Stimulated activated CD4-positive, alpha-beta T cell treated with anti-CD3 and anti-CD28 coated beads, Interleukin-2, amount 100 ng/mL, for 24 hours (primary cell): ENCODE measurements at regions not wholly inside any gene's neighbourhood (a gene's known extent, or its start where the extent isn't known, plus 50 kb on each side); places are given as distances from the start of the nearest gene placed in this dataset.

Experiments
- DNase-seq, 2 donors: peaks; one replicate each; pipeline ENCODE4 v3.0.0-alpha.2; 2020

DNA sequence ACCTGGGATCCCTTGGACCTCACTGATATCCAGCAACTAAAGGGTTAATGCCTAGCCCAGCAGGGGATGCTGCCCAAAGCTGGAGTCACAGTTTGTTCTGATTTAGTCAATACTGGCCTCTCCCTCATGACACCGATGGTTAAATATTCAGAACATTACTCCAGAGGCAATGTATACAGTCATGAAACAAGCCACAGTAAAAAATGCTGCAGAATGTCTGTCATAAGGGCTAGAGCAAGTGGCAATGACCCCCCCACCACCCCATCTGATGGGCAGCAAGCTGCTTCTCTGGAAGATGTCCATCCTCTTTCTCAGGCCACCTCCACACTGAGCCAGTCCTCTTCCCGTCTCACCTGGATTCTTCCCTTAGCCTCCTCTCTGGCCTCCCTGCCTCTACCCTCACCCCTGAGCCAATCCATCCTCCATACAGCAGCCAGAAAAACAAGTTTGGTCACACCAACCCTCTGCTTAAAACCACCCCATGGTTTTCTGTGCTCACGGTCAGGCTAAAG is 99.0 kb upstream of the KCNG1 start:
- DNase-seq = no peak

DNA sequence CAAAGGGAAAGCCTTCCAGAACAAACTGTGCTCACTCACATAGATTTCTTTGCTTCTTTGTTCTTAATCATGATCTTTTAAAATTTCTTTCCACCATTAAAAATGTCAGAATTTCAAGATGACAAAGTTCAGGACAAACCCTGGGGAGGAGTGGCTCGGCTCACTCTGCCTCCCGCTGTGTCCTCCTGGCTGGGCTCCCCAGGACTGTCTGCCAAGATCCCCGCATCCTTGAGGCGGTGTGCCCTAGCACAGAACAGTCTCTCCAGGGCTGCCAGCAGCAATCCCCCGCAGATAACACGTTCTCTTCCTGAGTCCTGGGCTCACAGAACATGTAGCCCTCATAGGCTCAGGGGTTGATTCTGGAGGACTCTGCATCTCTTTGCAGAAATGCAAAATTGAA is 98.4 kb upstream of the KCNG1 start:
- DNase-seq = no peak

- no peak for DNase-seq
Measured at GRCh38 chr20:51120868-51121267, 98.0 kb upstream of the KCNG1 start.

DNA sequence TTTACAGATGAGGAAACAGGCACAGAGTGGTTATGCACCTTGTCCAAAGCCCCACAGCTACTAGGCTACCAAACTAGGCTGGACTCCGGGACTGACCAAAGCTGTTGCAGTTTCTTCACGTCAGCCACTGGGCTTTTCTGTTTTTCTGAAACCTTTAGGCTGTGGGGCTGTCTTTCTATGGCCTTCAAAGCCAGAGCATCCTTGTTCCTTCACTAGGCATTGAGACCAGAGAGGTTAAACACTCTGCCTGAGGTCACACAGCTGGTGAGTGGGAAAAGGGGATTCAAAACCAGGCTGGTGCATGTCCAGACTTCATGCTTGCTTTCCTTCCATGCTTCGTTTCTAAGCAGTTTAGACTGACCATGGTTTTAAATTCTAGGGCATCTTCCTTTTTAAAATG is 97.5 kb upstream of the KCNG1 start:
- DNase-seq = no peak

- no peak for DNase-seq
Measured at GRCh38 chr20:51119914-51120313, 97.0 kb upstream of the KCNG1 start.

DNA sequence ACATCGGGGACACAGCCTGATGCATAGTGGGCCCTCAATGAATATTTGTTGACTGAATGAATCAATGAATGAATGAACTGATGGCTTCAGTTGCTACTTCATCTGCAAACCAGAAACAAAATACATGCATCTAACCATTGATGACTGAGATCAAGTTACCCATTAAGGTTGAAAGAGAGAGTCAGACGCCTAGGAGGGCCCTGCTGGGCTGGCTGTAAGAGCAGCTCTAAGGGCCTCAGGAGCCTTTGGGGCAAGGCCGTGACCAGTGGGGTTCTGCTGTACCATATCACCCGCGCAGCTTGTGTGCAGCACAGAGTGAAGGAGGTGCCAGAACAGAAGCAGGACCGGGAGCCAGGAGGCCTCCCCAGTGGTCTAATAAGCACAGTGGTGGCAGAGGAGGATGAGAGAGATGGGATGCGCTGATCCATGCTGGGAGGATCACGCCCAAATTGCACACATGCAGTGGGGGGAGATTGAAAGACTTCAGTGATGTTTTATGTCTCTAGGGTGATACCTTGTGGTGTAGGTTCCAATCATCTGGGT is 96.1 kb upstream of the KCNG1 start:
- no peak for DNase-seq

GRCh38 chr20:51118216-51118615 is 95.3 kb upstream of the KCNG1 start:
- DNase-seq = no peak

DNA sequence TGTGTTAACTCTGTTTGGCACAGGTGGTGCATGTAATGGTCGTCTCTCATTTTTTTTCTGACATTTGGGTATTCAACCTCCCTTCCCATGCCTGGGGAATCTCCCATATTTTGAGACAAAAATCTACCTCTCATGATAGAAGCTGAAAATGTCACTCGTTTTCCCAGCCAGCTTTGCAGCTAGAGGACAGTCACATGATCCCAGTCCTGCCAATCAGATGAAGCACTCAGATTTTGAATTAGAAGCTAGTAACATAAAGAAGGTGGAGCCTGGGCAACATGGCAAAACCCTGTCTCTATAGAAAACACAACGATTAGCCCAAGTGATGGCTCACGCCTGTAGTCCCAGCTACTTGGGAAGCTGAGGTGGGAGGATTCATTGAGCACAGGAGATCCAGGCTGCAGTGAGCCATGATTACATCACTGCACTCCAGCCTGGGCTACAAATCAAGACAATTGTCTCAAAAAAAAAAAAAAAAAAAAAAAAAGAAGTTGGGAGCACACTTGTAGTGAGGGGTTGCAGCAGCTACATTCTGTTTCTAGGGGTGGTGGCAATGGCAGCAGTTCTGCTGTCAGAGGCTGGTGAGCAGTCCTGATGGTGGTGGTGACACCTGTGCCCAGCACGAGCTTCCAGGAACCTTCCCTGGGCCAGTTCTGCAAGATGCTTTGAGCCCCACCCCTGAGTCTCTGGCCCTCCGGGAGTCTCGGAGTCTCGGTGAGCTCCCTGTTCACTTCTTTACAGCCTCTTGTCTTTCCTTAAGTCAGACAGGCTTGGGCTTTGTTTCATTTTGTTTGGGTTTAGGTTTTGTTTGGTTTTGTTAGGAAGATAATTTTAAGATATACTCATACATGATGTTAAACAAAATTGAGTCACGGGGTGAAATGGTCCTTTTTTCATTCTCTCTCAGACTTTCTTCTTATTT is 94.1 kb upstream of the KCNG1 start:
- DNase-seq = no peak

DNA sequence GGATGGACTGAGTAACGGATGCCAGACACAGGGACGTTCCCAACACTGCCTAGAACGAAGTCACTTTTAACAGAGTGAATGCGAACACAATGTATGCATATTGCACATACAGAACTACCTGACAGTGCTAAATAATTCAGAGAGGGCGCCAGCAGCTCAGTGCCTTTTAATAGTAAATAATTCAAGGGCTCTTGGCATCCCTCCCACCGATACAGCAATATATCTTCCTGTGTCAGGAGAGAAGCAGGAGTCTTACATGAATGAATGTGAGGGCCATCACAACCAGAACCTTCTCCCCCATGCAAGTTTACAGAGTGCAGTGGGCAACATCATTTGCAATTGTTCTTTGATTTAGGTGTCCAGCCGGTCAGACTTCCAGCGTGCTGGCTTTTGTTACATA is 88.4 kb upstream of the KCNG1 start:
- DNase-seq = no peak

- no peak for DNase-seq
Measured at GRCh38 chr20:51108638-51109363, 85.9 kb upstream of the KCNG1 start.

GRCh38 chr20:51106011-51106410 is 83.1 kb upstream of the KCNG1 start:
- no peak for DNase-seq

DNA sequence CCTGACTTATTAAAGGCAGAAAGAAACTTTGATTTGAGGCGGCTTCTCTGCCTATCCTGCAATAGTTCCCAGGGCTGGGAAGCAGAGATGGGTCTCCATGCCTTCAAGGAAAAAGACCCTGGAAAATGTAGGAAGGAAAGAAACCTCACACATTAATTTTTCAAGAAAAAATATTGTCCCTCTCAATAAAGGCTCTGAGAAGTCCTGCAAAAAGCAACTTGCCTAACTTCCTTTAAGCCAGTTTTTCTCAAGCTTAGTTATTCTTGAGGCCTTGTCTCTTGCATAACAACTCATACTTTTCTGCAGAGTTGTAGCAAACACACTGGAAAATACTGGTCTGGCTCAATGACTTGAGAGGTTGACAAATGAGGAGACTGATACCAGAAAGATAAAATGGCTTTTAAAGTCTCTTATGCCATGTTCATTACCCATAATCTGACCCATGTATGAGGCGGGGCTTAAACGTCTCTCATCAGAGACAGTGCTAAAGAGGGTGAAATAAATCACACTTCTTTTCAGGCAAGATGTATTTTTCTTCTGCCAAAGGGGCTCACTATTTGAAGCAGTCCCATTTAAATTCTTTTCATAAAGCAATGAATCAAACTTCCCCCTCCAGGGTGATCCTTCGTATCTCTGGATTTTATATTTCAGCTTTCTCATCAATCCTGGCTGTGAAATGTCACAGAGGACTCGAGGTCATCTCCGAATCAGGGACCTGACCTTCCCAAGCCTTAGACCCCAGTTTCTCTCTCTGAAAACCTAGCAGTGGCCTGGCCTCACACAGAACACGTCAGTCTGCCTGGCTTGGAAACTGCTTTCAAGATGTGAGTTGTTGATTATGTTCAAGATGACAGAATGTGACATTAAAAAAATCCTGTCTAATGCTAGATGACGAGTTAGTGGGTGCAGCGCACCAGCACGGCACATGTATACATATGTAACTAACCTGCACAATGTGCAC is 82.3 kb upstream of the KCNG1 start:
- DNase-seq = no peak

DNA sequence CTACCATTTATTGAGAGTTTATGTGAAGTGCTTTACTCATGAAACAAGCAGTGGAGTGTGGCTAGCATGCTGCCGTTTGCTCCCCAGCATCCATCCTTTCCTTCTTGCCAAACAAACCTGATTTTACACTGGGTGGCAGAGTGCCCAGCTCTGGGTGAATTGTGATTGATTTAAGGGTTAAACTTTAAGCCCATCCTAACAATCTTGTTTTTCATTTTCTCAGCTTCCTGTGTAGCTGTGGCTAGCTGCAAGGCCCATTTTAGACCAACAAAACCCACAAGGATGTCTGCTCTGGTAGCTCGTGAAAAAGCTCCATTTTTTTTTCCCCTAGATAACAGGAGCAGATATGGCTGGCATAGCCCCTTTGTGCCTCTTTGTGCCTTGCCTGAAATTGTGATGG is 77.7 kb upstream of the KCNG1 start:
- no peak for DNase-seq

DNA sequence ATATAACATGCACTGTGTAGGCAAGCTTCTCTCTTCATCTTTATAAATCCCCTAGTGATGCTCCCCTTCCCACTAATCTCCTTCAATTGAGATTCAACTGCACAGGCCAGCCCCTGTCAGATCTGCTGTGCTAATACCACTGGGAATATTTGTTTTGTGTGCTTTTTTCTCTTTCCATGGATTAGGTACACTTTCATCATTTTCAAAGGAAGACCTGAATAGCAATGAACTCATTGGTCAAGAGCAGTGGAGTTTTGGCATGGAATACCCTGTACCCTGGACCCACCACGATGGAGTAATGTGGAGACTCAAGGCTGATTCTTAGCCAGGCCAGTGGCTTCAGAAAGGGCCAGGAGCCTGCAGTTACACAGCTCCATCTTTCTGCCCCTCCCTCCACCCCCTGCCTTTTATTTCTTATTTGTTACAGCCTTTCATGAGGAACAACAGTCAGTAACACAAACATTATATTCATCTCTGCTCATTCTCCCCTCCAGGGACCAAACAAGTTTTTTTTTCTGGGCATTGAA is 75.4 kb upstream of the KCNG1 start:
- no peak for DNase-seq

DNA sequence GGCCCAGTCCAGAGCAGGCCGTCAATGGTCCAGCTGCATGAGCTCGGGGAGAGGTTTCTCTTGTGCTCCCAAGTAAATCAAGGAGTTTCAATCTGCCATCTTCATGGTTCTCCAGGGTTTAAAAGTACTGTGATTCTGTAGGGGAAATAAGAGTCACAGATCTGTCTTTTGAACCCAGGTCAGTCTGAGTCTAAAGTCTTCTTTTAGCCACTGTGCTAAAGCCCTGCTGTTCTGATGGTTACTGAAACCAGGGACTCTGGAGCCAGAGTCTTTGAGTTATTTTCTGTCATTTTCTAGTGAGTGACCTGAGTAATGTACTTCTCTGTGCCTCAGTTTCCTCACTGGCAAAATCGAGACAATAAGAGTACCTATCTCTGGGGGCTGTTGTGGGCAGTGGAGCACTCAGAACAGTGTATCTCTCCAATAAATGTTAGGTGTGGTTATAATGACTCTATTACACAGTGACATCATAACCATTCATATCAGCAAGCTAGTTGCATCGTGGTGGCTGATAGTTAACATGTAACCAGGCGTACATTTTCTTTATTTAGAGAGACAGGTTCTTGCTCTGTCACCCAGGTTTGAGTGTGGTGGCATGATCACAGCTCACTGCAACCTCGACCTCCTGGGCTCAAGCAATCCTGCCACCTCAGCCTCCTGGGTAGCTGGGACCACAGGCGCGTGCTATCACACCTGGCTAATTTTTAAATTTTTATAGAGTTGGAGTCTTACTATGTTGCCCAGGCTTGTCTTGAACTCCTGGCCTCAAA is 74.6 kb upstream of the KCNG1 start:
- no peak for DNase-seq

- DNase-seq = no peak
Measured at GRCh38 chr20:51096582-51097267, 73.8 kb upstream of the KCNG1 start.

GRCh38 chr20:51095633-51096521 is 73.0 kb upstream of the KCNG1 start:
- DNase-seq = no peak

- DNase-seq = no peak
Measured at GRCh38 chr20:51094221-51094620, 71.3 kb upstream of the KCNG1 start.

GRCh38 chr20:51093240-51093763 is 70.4 kb upstream of the KCNG1 start:
- no peak for DNase-seq

GRCh38 chr20:51092338-51092737 is 69.4 kb upstream of the KCNG1 start:
- DNase-seq = no peak
